ENCODE measurements at regions not wholly inside any gene's neighbourhood (a gene's known extent, or its start where the extent isn't known, plus 50 kb on each side); places are given as distances from the start of the nearest gene placed in this dataset.

GRCh38 chr5:175579742-175580432, 78.0 kb upstream of the HRH2 start:
- DNase-seq (ENCODE audit: low spot score in 2 of 2): no peak
- Histone ChIP-seq H3K36me3 (replicated peaks) (no peaks in the 10 kb centered on the region), H3K4me3 (no peak overlapping the region), H3K9me3 (no peaks in the 10 kb centered on the region), H3K4me1 (peaks cover 9% of the 10 kb centered on the region), H3K27me3 (ENCODE audit: low read depth) (peaks cover 46% of the 10 kb centered on the region)
- in situ Hi-C loops (cut with MboI; ENCODE audit: low sequenced_read_pairs): no loop called here

GRCh38 chr5:175582697-175583096, 75.2 kb upstream of the HRH2 start:
- peaks cover 24% of the 10 kb centered on the region for H3K27me3 ChIP-seq (ENCODE audit: low read depth)
- DNase-seq (ENCODE audit: low spot score in 2 of 2): peak; percentile 47 to 75
- H3K36me3 ChIP-seq (replicated peaks): no peaks in the 10 kb centered on the region
- in situ Hi-C loops (cut with MboI; ENCODE audit: low sequenced_read_pairs): no loop called here
- no peaks in the 10 kb centered on the region for H3K9me3 ChIP-seq
- H3K4me1 ChIP-seq: peaks cover 9% of the 10 kb centered on the region
- H3K4me3 ChIP-seq: no peak overlapping the region

- H3K4me3 ChIP-seq: no peak overlapping the region
Observed at GRCh38 chr5:175585567-175585966, 72.3 kb upstream of the HRH2 start.

GRCh38 chr5:175588709-175589429, 69.0 kb upstream of the HRH2 start:
- Histone ChIP-seq H3K4me1 (no peaks in the 10 kb centered on the region), H3K4me3 (no peak overlapping the region), H3K27me3 (ENCODE audit: low read depth) (peaks cover 12% of the 10 kb centered on the region), H3K9me3 (no peaks in the 10 kb centered on the region), H3K36me3 (replicated peaks) (no peaks in the 10 kb centered on the region)
- in situ Hi-C loops (cut with MboI; ENCODE audit: low sequenced_read_pairs): no loop called here
- DNase-seq (ENCODE audit: low spot score in 2 of 2): no peak

More at GRCh38 chr5:175585567-175585966, 72.3 kb upstream of the HRH2 start:
- H3K9me3 ChIP-seq: no peaks in the 10 kb centered on the region
- peaks cover 7% of the 10 kb centered on the region; the same call in 1 of the 2 replicates for H3K27me3 ChIP-seq (ENCODE audit: low read depth)
- DNase-seq (ENCODE audit: low spot score in 2 of 2): no peak
- no peaks in the 10 kb centered on the region for H3K36me3 ChIP-seq (replicated peaks)
- in situ Hi-C loops (cut with MboI; ENCODE audit: low sequenced_read_pairs): no loop called here
- peaks cover 9% of the 10 kb centered on the region for H3K4me1 ChIP-seq

GRCh38 chr5:175589714-175590113, 68.2 kb upstream of the HRH2 start:
- in situ Hi-C loops (cut with MboI; ENCODE audit: low sequenced_read_pairs): no loop called here
- Histone ChIP-seq H3K4me1 (no peaks in the 10 kb centered on the region), H3K27me3 (ENCODE audit: low read depth) (peaks cover 5% of the 10 kb centered on the region; the same call in 1 of the 2 replicates), H3K9me3 (no peaks in the 10 kb centered on the region), H3K4me3 (no peak overlapping the region), H3K36me3 (replicated peaks) (no peaks in the 10 kb centered on the region)
- no peak for DNase-seq (ENCODE audit: low spot score in 2 of 2)

GRCh38 chr5:175590471-175590881, 67.4 kb upstream of the HRH2 start:
- H3K27me3 ChIP-seq (ENCODE audit: low read depth): peaks cover 5% of the 10 kb centered on the region; the same call in 1 of the 2 replicates
- no peak overlapping the region for H3K4me3 ChIP-seq
- no peak for DNase-seq (ENCODE audit: low spot score in 2 of 2)
- in situ Hi-C loops (cut with MboI; ENCODE audit: low sequenced_read_pairs): no loop called here
- H3K36me3 ChIP-seq (replicated peaks): no peaks in the 10 kb centered on the region
- H3K9me3 ChIP-seq: no peaks in the 10 kb centered on the region
- H3K4me1 ChIP-seq: no peaks in the 10 kb centered on the region

GRCh38 chr5:175591293-175591692, 66.6 kb upstream of the HRH2 start:
- H3K4me3 ChIP-seq: no peak overlapping the region
- H3K27me3 ChIP-seq (ENCODE audit: low read depth): peaks cover 5% of the 10 kb centered on the region; the same call in 1 of the 2 replicates
- no peak for DNase-seq (ENCODE audit: low spot score in 2 of 2)
- no peaks in the 10 kb centered on the region for H3K9me3 ChIP-seq
- in situ Hi-C loops (cut with MboI; ENCODE audit: low sequenced_read_pairs): no loop called here
- no peaks in the 10 kb centered on the region for H3K4me1 ChIP-seq
- no peaks in the 10 kb centered on the region for H3K36me3 ChIP-seq (replicated peaks)

GRCh38 chr5:175593794-175594193, 64.1 kb upstream of the HRH2 start:
- H3K27me3 ChIP-seq (ENCODE audit: low read depth): peaks cover 5% of the 10 kb centered on the region; the same call in 1 of the 2 replicates
- no peaks in the 10 kb centered on the region for H3K4me1 ChIP-seq
- H3K4me3 ChIP-seq: no peak overlapping the region
- no peaks in the 10 kb centered on the region for H3K36me3 ChIP-seq (replicated peaks)
- DNase-seq (ENCODE audit: low spot score in 2 of 2): no peak
- no peaks in the 10 kb centered on the region for H3K9me3 ChIP-seq
- in situ Hi-C loops (cut with MboI; ENCODE audit: low sequenced_read_pairs): no loop called here

GRCh38 chr5:175595905-175596304, 62.0 kb upstream of the HRH2 start:
- DNase-seq (ENCODE audit: low spot score in 2 of 2): no peak
- no peaks in the 10 kb centered on the region for H3K4me1 ChIP-seq
- H3K27me3 ChIP-seq (ENCODE audit: low read depth): peaks cover 5% of the 10 kb centered on the region; the same call in 1 of the 2 replicates
- H3K4me3 ChIP-seq: no peak overlapping the region
- H3K36me3 ChIP-seq (replicated peaks): no peaks in the 10 kb centered on the region
- H3K9me3 ChIP-seq: no peaks in the 10 kb centered on the region
- in situ Hi-C loops (cut with MboI; ENCODE audit: low sequenced_read_pairs): no loop called here

- in situ Hi-C loops (cut with MboI; ENCODE audit: low sequenced_read_pairs): no loop called here
- peaks cover 5% of the 10 kb centered on the region; the same call in 1 of the 2 replicates for H3K27me3 ChIP-seq (ENCODE audit: low read depth)
- H3K36me3 ChIP-seq (replicated peaks): no peaks in the 10 kb centered on the region
- no peaks in the 10 kb centered on the region for H3K9me3 ChIP-seq
- DNase-seq (ENCODE audit: low spot score in 2 of 2): no peak
- no peaks in the 10 kb centered on the region for H3K4me1 ChIP-seq
- no peak overlapping the region for H3K4me3 ChIP-seq
Observed at GRCh38 chr5:175596761-175597189, 61.1 kb upstream of the HRH2 start.

- H3K27me3 ChIP-seq (ENCODE audit: low read depth): peaks cover 3% of the 10 kb centered on the region; the same call in 1 of the 2 replicates
- H3K36me3 ChIP-seq (replicated peaks): no peaks in the 10 kb centered on the region
- no peak for DNase-seq (ENCODE audit: low spot score in 2 of 2)
- H3K4me3 ChIP-seq: no peak overlapping the region
- no peaks in the 10 kb centered on the region for H3K9me3 ChIP-seq
- in situ Hi-C loops (cut with MboI; ENCODE audit: low sequenced_read_pairs): no loop called here
- H3K4me1 ChIP-seq: peaks cover 7% of the 10 kb centered on the region
Observed at GRCh38 chr5:175597718-175598117, 60.2 kb upstream of the HRH2 start.

GRCh38 chr5:175598774-175599173, 59.1 kb upstream of the HRH2 start:
- no peak for DNase-seq (ENCODE audit: low spot score in 2 of 2)
- Histone ChIP-seq H3K9me3 (no peaks in the 10 kb centered on the region), H3K27me3 (ENCODE audit: low read depth) (no peaks in the 10 kb centered on the region; the same call in 1 of the 2 replicates), H3K36me3 (replicated peaks) (no peaks in the 10 kb centered on the region), H3K4me3 (no peak overlapping the region), H3K4me1 (peaks cover 17% of the 10 kb centered on the region)
- in situ Hi-C loops (cut with MboI; ENCODE audit: low sequenced_read_pairs): no loop called here

- Histone ChIP-seq H3K9me3 (no peaks in the 10 kb centered on the region), H3K4me3 (no peak overlapping the region), H3K27me3 (ENCODE audit: low read depth) (no peaks in the 10 kb centered on the region; the same call in 1 of the 2 replicates), H3K4me1 (peaks cover 22% of the 10 kb centered on the region), H3K36me3 (replicated peaks) (no peaks in the 10 kb centered on the region)
- DNase-seq (ENCODE audit: low spot score in 2 of 2): no peak
- in situ Hi-C loops (cut with MboI; ENCODE audit: low sequenced_read_pairs): no loop called here
Observed at GRCh38 chr5:175599210-175599609, 58.7 kb upstream of the HRH2 start.
